H1 (cell line): ENCODE measurements at regions not wholly inside any gene's neighbourhood (a gene's known extent, or its start where the extent isn't known, plus 50 kb on each side); places are given as distances from the start of the nearest gene placed in this dataset.

Experiments
- CTCF ChIA-PET: fragments of 300-600 bp; sonication (Branson Sonifier 250); formaldehyde crosslinking; loops from one replicate; lab custom pipeline; 2021; ENCODE audit not compliant: partially characterized antibody; lab: Charles Lee
- POLR2A ChIA-PET: fragments of 300-600 bp; sonication (Branson Sonifier 250); formaldehyde crosslinking; loops from one replicate; lab custom pipeline; 2021; ENCODE audit warnings: inconsistent platforms; ENCODE audit not compliant: partially characterized antibody; lab: Charles Lee
- DNase-seq, 2 experiments: peaks; one replicate each; pipeline versions ENCODE4 v3.0.0 to v3.0.0-alpha.2; 2010 to 2022; ENCODE audit warnings: low spot score in 2 of 2, low read depth in 1 of 2, mixed read lengths in 1 of 2
- FAIRE-seq: peaks from 2 replicates; lab custom pipeline; 2011; peaks lifted over from hg19 to GRCh38; lab: Jason Lieb, UNC
- H2AFZ ChIP-seq: 2 replicates; pipeline ENCODE4 v1.8.1; 2012; ENCODE audit warnings: low read length, inconsistent platforms
- H2AK5ac ChIP-seq: 2 replicates; pipeline ENCODE4 v1.6.1; 2013; ENCODE audit warnings: low read depth, low read length
- H2BK120ac ChIP-seq: replicated peaks from 2 replicates; pipeline ENCODE3; 2013; ENCODE audit warnings: low read depth, low read length, inconsistent platforms
- H2BK12ac ChIP-seq: 2 replicates; pipeline ENCODE4 v1.6.1; 2013; ENCODE audit warnings: low read depth, low read length
- H2BK15ac ChIP-seq: 2 replicates; pipeline ENCODE4 v1.6.1; 2013; ENCODE audit warnings: low read length
- H2BK20ac ChIP-seq: 2 replicates; pipeline ENCODE4 v1.6.1; 2013; ENCODE audit warnings: low read length
- H2BK5ac ChIP-seq: 2 replicates; pipeline ENCODE4 v1.6.1; 2013; ENCODE audit warnings: low read depth, low read length
- H3K14ac ChIP-seq: 2 replicates; pipeline ENCODE4 v1.6.1; 2013; ENCODE audit warnings: inconsistent platforms; ENCODE audit not compliant: insufficient read length
- H3K18ac ChIP-seq: 2 replicates; pipeline ENCODE4 v1.6.1; 2013; ENCODE audit warnings: low read length; ENCODE audit errors: extremely low read depth
- H3K23ac ChIP-seq: 2 replicates; pipeline ENCODE4 v1.6.1; 2013; ENCODE audit warnings: inconsistent platforms; ENCODE audit not compliant: insufficient read length
- H3K23me2 ChIP-seq: 2 replicates; pipeline ENCODE4 v1.6.1; 2013; ENCODE audit warnings: low read depth, low read length
- H3K27ac ChIP-seq: 2 replicates; pipeline ENCODE4 v1.6.1; 2011; ENCODE audit warnings: low read depth, low read length, inconsistent platforms
- H3K27me3 ChIP-seq, 4 experiments: replicated peaks in 1 of 4; 1 replicate in 1 of 4; 2 replicates in 3 of 4; pipeline versions ENCODE4 v1.6.1 to v1.8.1; 2011 to 2013; ENCODE audit warnings: low read length in 3 of 4, mild to moderate bottlenecking in 3 of 4, inconsistent platforms in 2 of 4, mixed read lengths in 2 of 4, moderate library complexity in 1 of 4; ENCODE audit not compliant: control insufficient read depth in 3 of 4, insufficient read depth in 3 of 4; ENCODE audit errors: extremely low read depth in 1 of 4
- H3K36me3 ChIP-seq, 4 experiments: 2 replicates each; pipeline versions ENCODE4 v1.6.1 to v1.8.1; 2011 to 2013; ENCODE audit warnings: mild to moderate bottlenecking in 4 of 4, low read length in 3 of 4, moderate library complexity in 2 of 4, control low read depth in 1 of 4, inconsistent platforms in 1 of 4; ENCODE audit not compliant: insufficient read depth in 4 of 4, control insufficient read depth in 2 of 4
- H3K4ac ChIP-seq: replicated peaks from 2 replicates; pipeline ENCODE3; 2013; ENCODE audit warnings: low read length, low read depth, mixed read lengths, inconsistent platforms; ENCODE audit not compliant: insufficient read length
- H3K4me1 ChIP-seq, 4 experiments: replicated peaks in 1 of 4; 1 replicate in 1 of 4; 2 replicates in 3 of 4; pipeline versions ENCODE4 v1.6.1 to v1.8.1; 2011 to 2013; ENCODE audit warnings: low read length in 3 of 4, inconsistent platforms in 2 of 4, mixed read lengths in 1 of 4; ENCODE audit not compliant: insufficient read depth in 4 of 4, control insufficient read depth in 3 of 4
- H3K4me2 ChIP-seq, 2 experiments: 2 replicates each; pipeline versions ENCODE4 v1.6.1 to v1.8.1; 2011 to 2013; ENCODE audit warnings: low read depth in 2 of 2, low read length in 2 of 2, control low read depth in 1 of 2, inconsistent platforms in 1 of 2, mild to moderate bottlenecking in 1 of 2; ENCODE audit not compliant: insufficient read depth in 1 of 2
- H3K4me3 ChIP-seq, 4 experiments: fragments of 200-600, 300-600 bp in 1 of 4; sonication (generic), shearing (Covaris generic), sonication (Bioruptor Twin) in 1 of 4; 2 replicates each; pipeline versions ENCODE4 v1.5.1 to v1.8.1; 2011 to 2016; ENCODE audit warnings: low read length in 4 of 4, low read depth in 3 of 4, control low read depth in 2 of 4, inconsistent platforms in 2 of 4, mild to moderate bottlenecking in 2 of 4, mixed read lengths in 1 of 4, moderate library complexity in 1 of 4; ENCODE audit not compliant: insufficient read depth in 2 of 4; ENCODE audit errors: extremely low read depth in 1 of 4
- H3K56ac ChIP-seq: replicated peaks from 2 replicates; pipeline ENCODE3; 2013; ENCODE audit warnings: low read depth, mild to moderate bottlenecking, mixed read lengths, low read length, inconsistent platforms; ENCODE audit not compliant: insufficient read length
- H3K79me1 ChIP-seq: 2 replicates; pipeline ENCODE4 v1.6.1; 2013; ENCODE audit warnings: low read depth, low read length, control low read depth
- H3K79me2 ChIP-seq, 2 experiments: 2 replicates each; pipeline versions ENCODE4 v1.6.1 to v1.8.1; 2012 to 2013; ENCODE audit warnings: low read length in 2 of 2, mild to moderate bottlenecking in 2 of 2, inconsistent platforms in 1 of 2; ENCODE audit not compliant: insufficient read depth in 2 of 2, control insufficient read depth in 1 of 2
- H3K9ac ChIP-seq, 4 experiments: replicated peaks in 1 of 4; 1 replicate in 1 of 4; 2 replicates in 3 of 4; pipeline versions ENCODE4 v1.6.1 to v1.8.1; 2011 to 2013; ENCODE audit warnings: low read depth in 3 of 4, low read length in 3 of 4, control low read depth in 2 of 4, mild to moderate bottlenecking in 2 of 4, moderate library complexity in 2 of 4, inconsistent platforms in 1 of 4; ENCODE audit errors: extremely low read depth in 1 of 4
- H3K9me3 ChIP-seq, 2 experiments: 2 replicates each; pipeline versions ENCODE4 v1.6.1 to v1.8.1; 2012 to 2013; ENCODE audit warnings: mild to moderate bottlenecking in 2 of 2, moderate library complexity in 2 of 2, control low read depth in 1 of 2, inconsistent platforms in 1 of 2, low read depth in 1 of 2, low read length in 1 of 2, mixed read lengths in 1 of 2; ENCODE audit not compliant: insufficient read depth in 2 of 2
- H4K20me1 ChIP-seq, 2 experiments: replicated peaks in 1 of 2; 2 replicates each; pipeline versions ENCODE3 to v1.8.1; 2011 to 2013; ENCODE audit warnings: inconsistent platforms in 2 of 2, low read length in 2 of 2, mild to moderate bottlenecking in 1 of 2; ENCODE audit not compliant: insufficient read depth in 2 of 2, control insufficient read depth in 1 of 2
- H4K5ac ChIP-seq: 2 replicates; pipeline ENCODE4 v1.6.1; 2013; ENCODE audit warnings: low read length, low read depth, mixed read lengths, inconsistent platforms; ENCODE audit not compliant: insufficient read length
- H4K8ac ChIP-seq: 2 replicates; pipeline ENCODE4 v1.8.0; 2013; ENCODE audit warnings: mild to moderate bottlenecking, moderate library complexity, low read length, inconsistent platforms; ENCODE audit not compliant: insufficient read depth; ENCODE audit errors: extremely low read depth
- H4K91ac ChIP-seq: replicated peaks from 2 replicates; pipeline ENCODE3; 2013; ENCODE audit warnings: low read length, mixed read lengths, inconsistent platforms; ENCODE audit not compliant: insufficient read length
- CTCF ChIP-seq, 3 experiments: IDR thresholded peaks; 1 replicate in 2 of 3; 2 replicates in 1 of 3; pipeline versions ENCODE4 v1.5.1 to v1.6.1; 2011; ENCODE audit warnings: low read length in 3 of 3, mild to moderate bottlenecking in 3 of 3, inconsistent platforms in 2 of 3, low read depth in 1 of 3, moderate library complexity in 1 of 3; ENCODE audit not compliant: insufficient read depth in 1 of 3; ENCODE audit errors: control extremely low read depth in 1 of 3
- GTF2F1 ChIP-seq: IDR thresholded peaks from 2 replicates; pipeline ENCODE4 v1.6.1; 2012; ENCODE audit warnings: low read depth, low read length, improper control_type of control experiment, borderline replicate concordance
- JUN ChIP-seq: IDR thresholded peaks from 2 replicates; pipeline ENCODE4 v1.6.1; 2011; ENCODE audit warnings: low read depth, mild to moderate bottlenecking, improper control_type of control experiment, low read length
- MAFK ChIP-seq: IDR thresholded peaks from 2 replicates; pipeline ENCODE4 v1.6.1; 2012; ENCODE audit warnings: low read depth, mild to moderate bottlenecking, improper control_type of control experiment, low read length
- MAX ChIP-seq: IDR thresholded peaks from 2 replicates; pipeline ENCODE4 v1.6.1; 2012; ENCODE audit warnings: inconsistent platforms
- RXRA ChIP-seq: IDR thresholded peaks from 2 replicates; pipeline ENCODE4 v1.6.1; 2011; ENCODE audit warnings: low read depth, mild to moderate bottlenecking, low read length, moderate library complexity; ENCODE audit not compliant: insufficient read depth
- SIN3A ChIP-seq, 2 experiments: IDR thresholded peaks in 1 of 2; conservative IDR thresholded peaks in 1 of 2; 2 replicates each; pipeline ENCODE4 v1.6.1; 2011 to 2012; ENCODE audit warnings: low read length in 2 of 2, improper control_type of control experiment in 1 of 2, low read depth in 1 of 2, mild to moderate bottlenecking in 1 of 2
- SP2 ChIP-seq: IDR thresholded peaks from 2 replicates; pipeline ENCODE4 v1.6.1; 2012; ENCODE audit warnings: mild to moderate bottlenecking, low read length, inconsistent platforms
- SP4 ChIP-seq: IDR thresholded peaks from 2 replicates; pipeline ENCODE4 v1.6.1; 2012; ENCODE audit warnings: low read length, inconsistent platforms
- SRF ChIP-seq: IDR thresholded peaks from 2 replicates; pipeline ENCODE4 v1.6.1; 2011; ENCODE audit warnings: mild to moderate bottlenecking, low read depth, low read length, moderate library complexity
- TAF1 ChIP-seq: IDR thresholded peaks from 2 replicates; pipeline ENCODE4 v1.6.1; 2011; ENCODE audit warnings: mild to moderate bottlenecking, low read depth, low read length
- TBP ChIP-seq: IDR thresholded peaks from 2 replicates; pipeline ENCODE4 v1.6.1; 2011; ENCODE audit warnings: low read depth, low read length, improper control_type of control experiment
- TCF12 ChIP-seq: IDR thresholded peaks from 2 replicates; pipeline ENCODE4 v1.6.1; 2011; ENCODE audit warnings: low read depth, mild to moderate bottlenecking, low read length
- YY1 ChIP-seq: IDR thresholded peaks from 2 replicates; pipeline ENCODE4 v1.6.1; 2011; ENCODE audit warnings: low read depth, mild to moderate bottlenecking, low read length
- WGBS, 2 experiments: shearing (Covaris generic) in 1 of 2; methylation state at CpG; one replicate each; pipeline versions ENCODE4 v1.1.6 to v1.1.7; 2013 to 2015; ENCODE audit warnings: low lambda C conversion rate in 2 of 2, mixed read lengths in 2 of 2, inconsistent platforms in 1 of 2, low coverage in 1 of 2, missing lambda C conversion rate in 1 of 2; ENCODE audit not compliant: insufficient replicate concordance in 2 of 2, insufficient coverage in 1 of 2, insufficient read length in 1 of 2; ENCODE audit errors: extremely low coverage in 1 of 2, missing lambda C conversion rate in 1 of 2; 5-methylcytosine and 5-hydroxymethylcytosine counted together

- Histone ChIP-seq H2BK12ac (no peak overlapping the region), H4K5ac (no peak overlapping the region), H2AFZ (no peak overlapping the region), H3K56ac (no peak overlapping the region), H4K20me1 (no peaks in the 10 kb centered on the region), H3K27ac (no peak overlapping the region), H3K4me1 (no peaks in the 10 kb centered on the region), H3K4me3 (no peak overlapping the region), H3K79me2 (no peaks in the 10 kb centered on the region), H3K23me2 (no peaks in the 10 kb centered on the region), H3K4ac (no peak overlapping the region), H3K4me2 (no peak overlapping the region), H3K14ac (no peak overlapping the region), H4K8ac (no peak overlapping the region), H4K91ac (no peak overlapping the region), H3K18ac (no peak overlapping the region), H3K9ac (no peak overlapping the region), H3K36me3 (no peaks in the 10 kb centered on the region), H2BK5ac (no peak overlapping the region), H3K27me3 (no peaks in the 10 kb centered on the region), H3K23ac (no peak overlapping the region), H3K79me1 (no peaks in the 10 kb centered on the region), H2BK20ac (no peak overlapping the region), H2BK15ac (no peak overlapping the region), H3K9me3 (no peaks in the 10 kb centered on the region), H2AK5ac (no peak overlapping the region), H2BK120ac (no peak overlapping the region)
- POLR2A ChIA-PET: no interaction called here
- 94% methylated on average over 3 of the region's 3 CpGs; no CpG with 5 or more reads in 1 of the 2 experiments for WGBS, 2 experiments
- CTCF ChIA-PET: no interaction called here
- FAIRE-seq (no peak), DNase-seq (no peak)
- no peak for TF ChIP-seq TBP
- no peak for TF ChIP-seq MAFK
- no peak for TF ChIP-seq SIN3A (conservative IDR thresholded peaks at IDR 0.05 in 1 of 2, IDR thresholded peaks at IDR 0.05 in 1 of 2; ENCODE audit: low read depth in 1 of 2, low read length in 2 of 2)
- no peak for TF ChIP-seq GTF2F1
- no peak for TF ChIP-seq TCF12
- no peak for TF ChIP-seq MAX
- TF ChIP-seq RXRA: no peak
- TF ChIP-seq TAF1: no peak
- no peak for TF ChIP-seq SP2
- no peak for TF ChIP-seq SRF
- TF ChIP-seq JUN: no peak
- no peak for TF ChIP-seq YY1
- TF ChIP-seq SP4: no peak
- no peak for TF ChIP-seq CTCF (IDR thresholded peaks at IDR 0.05; ENCODE audit: control extremely low read depth in 1 of 3, insufficient read depth in 1 of 3, low read depth in 1 of 3, low read length in 3 of 3)
These were observed 435.7 kb upstream of the MDGA2 start for GRCh38 chr14:48111151-48111550.
